H9 (cell line): ENCODE measurements at regions not wholly inside any gene's neighbourhood (a gene's known extent, or its start where the extent isn't known, plus 50 kb on each side); places are given as distances from the start of the nearest gene placed in this dataset.

Experiments used
- DNase-seq: peaks from one replicate; pipeline ENCODE4 v3.0.0-alpha.2; 2017
- H2AFZ ChIP-seq: one replicate; pipeline ENCODE4 v1.6.1; 2013; ENCODE audit warnings: mild to moderate bottlenecking, low read length, control low read depth, moderate library complexity
- H2AK5ac ChIP-seq: 2 replicates; pipeline ENCODE4 v1.6.1; 2013; ENCODE audit warnings: low read length, control low read depth, mixed read lengths; ENCODE audit not compliant: insufficient read length
- H2BK120ac ChIP-seq: one replicate; pipeline ENCODE4 v1.6.1; 2013; ENCODE audit warnings: low read depth, mild to moderate bottlenecking, low read length, control low read depth, inconsistent platforms; ENCODE audit not compliant: poor library complexity, severe bottlenecking
- H2BK12ac ChIP-seq: 2 replicates; pipeline ENCODE4 v1.6.1; 2013; ENCODE audit warnings: low read length, control low read depth, mixed read lengths, low read depth; ENCODE audit not compliant: insufficient read length
- H2BK15ac ChIP-seq: 2 replicates; pipeline ENCODE4 v1.6.1; 2013; ENCODE audit warnings: low read depth, low read length, control low read depth
- H2BK20ac ChIP-seq: one replicate; pipeline ENCODE4 v1.6.1; 2013; ENCODE audit warnings: low read depth, mild to moderate bottlenecking, low read length, control low read depth, inconsistent platforms; ENCODE audit not compliant: poor library complexity, severe bottlenecking
- H2BK5ac ChIP-seq: 2 replicates; pipeline ENCODE4 v1.6.1; 2013; ENCODE audit warnings: low read length, control low read depth, mixed read lengths; ENCODE audit not compliant: insufficient read length
- H3K14ac ChIP-seq: 2 replicates; pipeline ENCODE4 v1.6.1; 2013; ENCODE audit warnings: low read length, control low read depth; ENCODE audit not compliant: insufficient read depth
- H3K18ac ChIP-seq: 2 replicates; pipeline ENCODE4 v1.6.1; 2013; ENCODE audit warnings: low read depth, mild to moderate bottlenecking, mixed read lengths, low read length, control low read depth; ENCODE audit not compliant: insufficient read length
- H3K23ac ChIP-seq: 2 replicates; pipeline ENCODE4 v1.6.1; 2013; ENCODE audit warnings: low read length, control low read depth, mixed read lengths, low read depth; ENCODE audit not compliant: insufficient read length
- H3K23me2 ChIP-seq: 2 replicates; pipeline ENCODE4 v1.6.1; 2013; ENCODE audit warnings: low read depth, mild to moderate bottlenecking, mixed read lengths, low read length, control low read depth; ENCODE audit not compliant: insufficient read length, poor library complexity, severe bottlenecking
- H3K27ac ChIP-seq: 2 replicates; pipeline ENCODE4 v1.5.1; 2013; ENCODE audit warnings: low read length, control low read depth, mixed read lengths, low read depth; ENCODE audit not compliant: insufficient read length
- H3K27me3 ChIP-seq: 2 replicates; pipeline ENCODE4 v1.6.1; 2013; ENCODE audit warnings: low read length, control low read depth, inconsistent platforms; ENCODE audit not compliant: insufficient read depth
- H3K4ac ChIP-seq: 2 replicates; pipeline ENCODE4 v1.6.1; 2013; ENCODE audit warnings: low read depth, mild to moderate bottlenecking, control low read depth, inconsistent platforms, low read length, moderate library complexity
- H3K4me1 ChIP-seq: 2 replicates; pipeline ENCODE4 v1.6.1; 2013; ENCODE audit warnings: low read length, control low read depth, inconsistent platforms; ENCODE audit not compliant: insufficient read depth
- H3K4me2 ChIP-seq: 2 replicates; pipeline ENCODE4 v1.6.1; 2013; ENCODE audit warnings: low read length, control low read depth, mixed read lengths; ENCODE audit not compliant: insufficient read length, insufficient read depth
- H3K56ac ChIP-seq: 2 replicates; pipeline ENCODE4 v1.6.1; 2013; ENCODE audit warnings: low read depth, mild to moderate bottlenecking, mixed read lengths, low read length, control low read depth; ENCODE audit not compliant: insufficient read length
- H3K79me1 ChIP-seq: 2 replicates; pipeline ENCODE4 v1.6.1; 2013; ENCODE audit warnings: low read depth, mild to moderate bottlenecking, moderate library complexity, low read length, control low read depth, inconsistent platforms; ENCODE audit not compliant: insufficient read depth, poor library complexity, severe bottlenecking
- H3K79me2 ChIP-seq: 2 replicates; pipeline ENCODE4 v1.6.1; 2013; ENCODE audit warnings: low read length, control low read depth, inconsistent platforms; ENCODE audit not compliant: insufficient read depth
- H3K9ac ChIP-seq: 2 replicates; pipeline ENCODE4 v1.6.1; 2013; ENCODE audit warnings: low read length, control low read depth, mixed read lengths; ENCODE audit not compliant: insufficient read length; ENCODE audit errors: extremely low read depth
- H3K9me3 ChIP-seq: one replicate; pipeline ENCODE4 v1.6.1; 2013; ENCODE audit warnings: low read depth, low read length, inconsistent platforms; ENCODE audit not compliant: control insufficient read depth
- H3T11ph ChIP-seq: one replicate; pipeline ENCODE4 v1.6.1; 2013; ENCODE audit warnings: mild to moderate bottlenecking, low read length, control low read depth, inconsistent platforms
- H4K20me1 ChIP-seq: one replicate; pipeline ENCODE4 v1.6.1; 2013; ENCODE audit not compliant: control insufficient read depth, insufficient read length, insufficient read depth
- H4K5ac ChIP-seq: 2 replicates; pipeline ENCODE4 v1.6.1; 2013; ENCODE audit warnings: low read depth, mild to moderate bottlenecking, mixed read lengths, low read length, control low read depth; ENCODE audit not compliant: insufficient read length
- H4K8ac ChIP-seq: replicated peaks from 2 replicates; pipeline ENCODE4 v1.6.1; 2013; ENCODE audit warnings: low read length, control low read depth, mixed read lengths, low read depth; ENCODE audit not compliant: insufficient read length
- H4K91ac ChIP-seq: 2 replicates; pipeline ENCODE4 v1.6.1; 2013; ENCODE audit warnings: low read depth, mild to moderate bottlenecking, moderate library complexity, mixed read lengths, low read length, control low read depth; ENCODE audit not compliant: insufficient read length
- H3K27ac Mint-ChIP-seq, 3 experiments: 2 replicates in 2 of 3; 3 replicates in 1 of 3; pipeline ENCODE4 v1.8.0; 2020 to 2021; ENCODE audit warnings: mixed read lengths in 3 of 3, mild to moderate bottlenecking in 1 of 3, moderate library complexity in 1 of 3
- H3K27me3 Mint-ChIP-seq: 2 replicates; pipeline ENCODE4 v1.8.0; 2021; ENCODE audit warnings: low read depth, mild to moderate bottlenecking, moderate library complexity, mixed read lengths
- H3K36me3 Mint-ChIP-seq, 3 experiments: 2 replicates in 2 of 3; 3 replicates in 1 of 3; pipeline ENCODE4 v1.8.0; 2020 to 2021; ENCODE audit warnings: low read depth in 3 of 3, mixed read lengths in 3 of 3; ENCODE audit not compliant: insufficient read depth in 1 of 3
- H3K4me1 Mint-ChIP-seq, 2 experiments: 2 replicates each; pipeline ENCODE4 v1.8.0; 2020; ENCODE audit warnings: mixed read lengths in 2 of 2
- H3K4me3 Mint-ChIP-seq, 2 experiments: 2 replicates in 1 of 2; 3 replicates in 1 of 2; pipeline ENCODE4 v1.8.0; 2020 to 2021; ENCODE audit warnings: mild to moderate bottlenecking in 2 of 2, mixed read lengths in 2 of 2, moderate library complexity in 1 of 2
- H3K9me3 Mint-ChIP-seq, 2 experiments: 2 replicates in 1 of 2; 3 replicates in 1 of 2; pipeline ENCODE4 v1.8.0; 2020; ENCODE audit warnings: mild to moderate bottlenecking in 2 of 2, mixed read lengths in 2 of 2, moderate library complexity in 1 of 2
- CTCF ChIP-seq: fragments of 200-600 bp; sonication (generic); conservative IDR thresholded peaks from 3 replicates; pipeline ENCODE4 v1.8.0; 2021; ENCODE audit warnings: antibody characterized with exemption, mild to moderate bottlenecking
- WGBS: extraction: QIAGEN DNeasy Blood & Tissue Kit; methylation state at CpG from one replicate; pipeline ENCODE4 v1.1.7; 2013; ENCODE audit warnings: missing lambda C conversion rate, low lambda C conversion rate, mixed read lengths; ENCODE audit not compliant: insufficient read length; ENCODE audit errors: extremely low coverage; 5-methylcytosine and 5-hydroxymethylcytosine counted together

GRCh38 chr22:47623066-47623762 lies 860.8 kb downstream of the TBC1D22A start:
- no peak overlapping the region for H4K91ac ChIP-seq
- no peaks in the 10 kb centered on the region for H3K23me2 ChIP-seq
- no peak overlapping the region for H3K9ac ChIP-seq
- H3K79me2 ChIP-seq: no peaks in the 10 kb centered on the region
- H2BK15ac ChIP-seq: no peak overlapping the region
- no peaks in the 10 kb centered on the region for H3K79me1 ChIP-seq
- no peaks in the 10 kb centered on the region for H3K9me3 ChIP-seq
- Mint-ChIP-seq H3K9me3 (peaks cover 0 to 27% of the 10 kb centered on the region in 2 experiments; a peak in 2 of 5 replicates), H3K27me3 (peaks cover 15% of the 10 kb centered on the region), H3K36me3 (peaks cover 0 to 1% (median 0%) of the 10 kb centered on the region in 3 experiments; a peak in 1 of 7 replicates), H3K4me3 (no peak overlapping the region), H3K4me1 (no peaks in the 10 kb centered on the region), H3K27ac (no peak overlapping the region)
- H3K23ac ChIP-seq: no peak overlapping the region
- H2AFZ ChIP-seq: no peak overlapping the region
- H2BK12ac ChIP-seq: no peak overlapping the region
- no CpG with 5 or more reads among the region's 18 CpGs for WGBS
- H2AK5ac ChIP-seq: no peak overlapping the region
- H3K4me2 ChIP-seq: no peak overlapping the region
- no peak overlapping the region for H4K8ac ChIP-seq
- no peak overlapping the region for H3T11ph ChIP-seq
- H3K27me3 ChIP-seq: no peaks in the 10 kb centered on the region
- H3K14ac ChIP-seq: no peak overlapping the region
- no peak overlapping the region for H2BK120ac ChIP-seq
- peak; percentile 13 for DNase-seq
- no peak overlapping the region for H3K27ac ChIP-seq
- no peak overlapping the region for H2BK5ac ChIP-seq
- H3K4me1 ChIP-seq: no peaks in the 10 kb centered on the region
- H3K56ac ChIP-seq: no peak overlapping the region
- H2BK20ac ChIP-seq: no peak overlapping the region
- no peak overlapping the region for H3K18ac ChIP-seq
- TF ChIP-seq CTCF: no peak
- no peak overlapping the region for H4K5ac ChIP-seq
- H4K20me1 ChIP-seq: no peaks in the 10 kb centered on the region
- H3K4ac ChIP-seq: no peak overlapping the region
